ENCODE measurements at regions not wholly inside any gene's neighbourhood (a gene's known extent, or its start where the extent isn't known, plus 50 kb on each side); places are given as distances from the start of the nearest gene placed in this dataset.

- ChIA-PET CTCF (no interaction called here), POLR2A (no interaction called here)
- Histone ChIP-seq H3K9me3 (replicated peaks; ENCODE audit: control insufficient read depth, insufficient read depth, low read length) (no peaks in the 10 kb centered on the region), H3K27me3 (ENCODE audit: control insufficient read depth in 2 of 2, insufficient read depth in 2 of 2, low read length in 2 of 2) (peaks cover 0 to 2% of the 10 kb centered on the region in 2 experiments), H3K27ac (ENCODE audit: insufficient read depth, low read depth, low read length) (no peak overlapping the region), H3K36me3 (ENCODE audit: control insufficient read depth in 2 of 2, extremely low read depth in 1 of 2, insufficient read depth in 2 of 2, low read length in 2 of 2) (no peaks in the 10 kb centered on the region), H2AFZ (ENCODE audit: low read depth, low read length) (no peak overlapping the region), H4K20me1 (replicated peaks; ENCODE audit: control insufficient read depth, extremely low read depth, insufficient read depth, low read length) (no peaks in the 10 kb centered on the region), H3K4me1 (ENCODE audit: control insufficient read depth, extremely low read depth, insufficient read depth, low read length) (no peaks in the 10 kb centered on the region), H3K4me3 (replicated peaks in 1 of 3; ENCODE audit: insufficient read depth in 1 of 3, low read depth in 1 of 3, low read length in 3 of 3) (no peak overlapping the region), H3K79me2 (ENCODE audit: control insufficient read depth, insufficient read depth, low read length) (no peaks in the 10 kb centered on the region), H3K9me1 (replicated peaks; ENCODE audit: control insufficient read depth, extremely low read depth, insufficient read depth, low read length) (no peaks in the 10 kb centered on the region), H3K9ac (replicated peaks; ENCODE audit: extremely low read depth, insufficient read depth, low read length) (no peak overlapping the region), H3K4me2 (ENCODE audit: insufficient read depth, low read length) (no peak overlapping the region)
- no TSS peak for BruUV-seq (replicated peaks)
- TF ChIP-seq CTCF (IDR thresholded peaks at IDR 0.05; ENCODE audit: extremely low read depth in 1 of 2, insufficient read depth in 1 of 2, low read depth in 1 of 2, low read length in 2 of 2) = no peak
- TF ChIP-seq MAX (IDR thresholded peaks at IDR 0.05; ENCODE audit: insufficient read depth, insufficient read length) = no peak
- intact Hi-C loops (cut with micrococcal nuclease) (no loop called here), dilution Hi-C loops (cut with MboI; ENCODE audit: extremely low pct_ligation_motif_present, low sequenced_read_pairs) (no loop called here)
- FAIRE-seq (no peak), DNase-seq (ENCODE audit: low read depth, low spot score) (no peak)
Measured at GRCh38 chr15:31151301-31152233, 50.0 kb upstream of the TRPM1 start.

- Histone ChIP-seq H3K27ac (ENCODE audit: insufficient read depth, low read depth, low read length) (no peak overlapping the region), H3K9me3 (replicated peaks; ENCODE audit: control insufficient read depth, insufficient read depth, low read length) (no peaks in the 10 kb centered on the region), H3K4me2 (ENCODE audit: insufficient read depth, low read length) (no peak overlapping the region), H3K4me3 (replicated peaks in 1 of 3; ENCODE audit: insufficient read depth in 1 of 3, low read depth in 1 of 3, low read length in 3 of 3) (no peak overlapping the region), H3K79me2 (ENCODE audit: control insufficient read depth, insufficient read depth, low read length) (no peaks in the 10 kb centered on the region), H3K4me1 (ENCODE audit: control insufficient read depth, extremely low read depth, insufficient read depth, low read length) (no peaks in the 10 kb centered on the region), H4K20me1 (replicated peaks; ENCODE audit: control insufficient read depth, extremely low read depth, insufficient read depth, low read length) (no peaks in the 10 kb centered on the region), H2AFZ (ENCODE audit: low read depth, low read length) (no peak overlapping the region), H3K36me3 (ENCODE audit: control insufficient read depth in 2 of 2, extremely low read depth in 1 of 2, insufficient read depth in 2 of 2, low read length in 2 of 2) (no peaks in the 10 kb centered on the region), H3K9me1 (replicated peaks; ENCODE audit: control insufficient read depth, extremely low read depth, insufficient read depth, low read length) (no peaks in the 10 kb centered on the region), H3K27me3 (ENCODE audit: control insufficient read depth in 2 of 2, insufficient read depth in 2 of 2, low read length in 2 of 2) (no peaks in the 10 kb centered on the region), H3K9ac (replicated peaks; ENCODE audit: extremely low read depth, insufficient read depth, low read length) (no peak overlapping the region)
- FAIRE-seq (no peak), DNase-seq (ENCODE audit: low read depth, low spot score) (no peak)
- POLR2A ChIA-PET = no interaction called here
- CTCF ChIA-PET = no interaction called here
- dilution Hi-C loops (cut with MboI; ENCODE audit: extremely low pct_ligation_motif_present, low sequenced_read_pairs) (no loop called here), intact Hi-C loops (cut with micrococcal nuclease) (no loop called here)
- BruUV-seq (replicated peaks) = no TSS peak
- TF ChIP-seq MAX (IDR thresholded peaks at IDR 0.05; ENCODE audit: insufficient read depth, insufficient read length) (no peak), EZH2 (IDR thresholded peaks at IDR 0.05; ENCODE audit: borderline replicate concordance, low read depth, low read length, severe bottlenecking) (no peak), JUN (IDR thresholded peaks at IDR 0.05; ENCODE audit: borderline replicate concordance, insufficient read depth, insufficient read length, low read depth) (no peak), MYC (IDR thresholded peaks at IDR 0.05; ENCODE audit: low read depth, low read length) (no peak), GATA2 (IDR thresholded peaks at IDR 0.05; ENCODE audit: insufficient read depth, insufficient read length, low read depth, low read length) (no peak), POLR2A (IDR thresholded peaks at IDR 0.05; ENCODE audit: low read depth, low read length) (no peak), POLR2AphosphoS5 (IDR thresholded peaks at IDR 0.05; ENCODE audit: insufficient read depth, low read depth, low read length) (no peak), FOS (IDR thresholded peaks at IDR 0.05; ENCODE audit: borderline replicate concordance, insufficient read depth, low read length) (no peak), CTCF (IDR thresholded peaks at IDR 0.05; ENCODE audit: extremely low read depth in 1 of 2, insufficient read depth in 1 of 2, low read depth in 1 of 2, low read length in 2 of 2) (no peak)
Measured at GRCh38 chr15:31153531-31153930, 52.0 kb upstream of the TRPM1 start.
